Esophagus muscularis mucosa (tissue), 4 donors: ENCODE measurements at regions not wholly inside any gene's neighbourhood (a gene's known extent, or its start where the extent isn't known, plus 50 kb on each side); places are given as distances from the start of the nearest gene placed in this dataset.

Experiments used
- DNase-seq: peaks from one replicate; pipeline ENCODE4 v3.0.0-alpha.2; 2017; ENCODE audit errors: extremely low spot score
- H3K27ac ChIP-seq, 4 donors: fragments of 200-600 bp; sonication (generic); replicated peaks in 1 of 4; 1 replicate in 3 of 4; 2 replicates in 1 of 4; pipeline ENCODE4 v1.5.1; 2016 to 2019; ENCODE audit warnings: mild to moderate bottlenecking in 1 of 4
- H3K27me3 ChIP-seq, 4 donors: fragments of 200-600 bp; sonication (generic); one replicate each; pipeline versions ENCODE4 v1.5.1 to v1.6.0; 2016 to 2019
- H3K36me3 ChIP-seq, 4 donors: fragments of 200-600 bp; sonication (generic); one replicate each; pipeline ENCODE4 v1.5.1; 2016 to 2019
- H3K4me1 ChIP-seq, 4 donors: fragments of 200-600 bp; sonication (generic); one replicate each; pipeline ENCODE4 v1.5.1; 2016 to 2019
- H3K4me3 ChIP-seq, 4 donors: fragments of 200-600 bp; sonication (generic); 1 replicate in 2 of 4; 2 replicates in 2 of 4; pipeline ENCODE4 v1.5.1; 2016 to 2019; ENCODE audit warnings: mild to moderate bottlenecking in 4 of 4, moderate library complexity in 1 of 4
- H3K9me3 ChIP-seq, 4 donors: fragments of 200-600 bp; sonication (generic); 1 replicate in 3 of 4; 2 replicates in 1 of 4; pipeline ENCODE4 v1.5.1; 2016 to 2019
- CTCF ChIP-seq, 3 experiments: fragments of 200-600 bp in 2 of 3; fragments of 450-650 bp in 1 of 3; sonication (generic) in 2 of 3; IDR thresholded peaks; one replicate each; pipeline ENCODE4 v1.5.1; 2017 to 2019; ENCODE audit warnings: antibody characterized with exemption in 3 of 3, mild to moderate bottlenecking in 2 of 3, moderate library complexity in 1 of 3
- EP300 ChIP-seq: sonication (generic); formaldehyde crosslinking; IDR thresholded peaks from one replicate; pipeline ENCODE4 v1.6.1; 2017; ENCODE audit warnings: antibody characterized with exemption
- POLR2A ChIP-seq: fragments of 450-650 bp; IDR thresholded peaks from one replicate; pipeline ENCODE4 v1.6.1; 2017; ENCODE audit warnings: antibody characterized with exemption, moderate library complexity, mild to moderate bottlenecking, low read depth
- POLR2AphosphoS5 ChIP-seq, 2 donors: sonication (generic); formaldehyde crosslinking; IDR thresholded peaks; one replicate each; pipeline ENCODE4 v1.6.1; 2017; ENCODE audit warnings: antibody characterized with exemption in 2 of 2
- WGBS: methylation state at CpG from one replicate; pipeline ENCODE4 v1.1.5; 2018; 5-methylcytosine and 5-hydroxymethylcytosine counted together
- intact Hi-C: fragments of 100-400 bp; cut with DNase I; formaldehyde crosslinking; loops from one replicate; pipeline ENCODE4 v1.15.1; 2023

GRCh38 chr15:99452728-99453636 lies 112.8 kb upstream of the MEF2A start:
- intact Hi-C loops = no loop called here
- peaks cover 59 to 73% (median 63%) of the 10 kb centered on the region in 4 donors for H3K4me1 ChIP-seq
- WGBS = 71% methylated on average over 11 of the region's 24 CpGs
- H3K27me3 ChIP-seq = no peaks in the 10 kb centered on the region
- peak; percentile 97 for DNase-seq
- no peaks in the 10 kb centered on the region for H3K9me3 ChIP-seq
- no peaks in the 10 kb centered on the region for H3K36me3 ChIP-seq
- peak; percentile 68 to 74 for TF ChIP-seq POLR2AphosphoS5 (IDR thresholded peaks at IDR 0.05)
- TF ChIP-seq CTCF (IDR thresholded peaks at IDR 0.05) = no peak
- TF ChIP-seq EP300 = no peak
- TF ChIP-seq POLR2A = no peak
- peak overlapping the region; percentile 11 to 20 (median 12) for H3K4me3 ChIP-seq
- peak overlapping the region; percentile 79 to 86 (median 83) for H3K27ac ChIP-seq

GRCh38 chr15:99453637-99454030 lies 112.2 kb upstream of the MEF2A start:
- H3K4me1 ChIP-seq = peaks cover 53 to 66% (median 57%) of the 10 kb centered on the region in 4 donors
- intact Hi-C loops = no loop called here
- DNase-seq = no peak
- H3K9me3 ChIP-seq = no peaks in the 10 kb centered on the region
- H3K4me3 ChIP-seq = peak overlapping the region in 1 of 4 donors; percentile 13
- peak overlapping the region; percentile 79 to 86 (median 83) for H3K27ac ChIP-seq
- H3K36me3 ChIP-seq = no peaks in the 10 kb centered on the region
- TF ChIP-seq POLR2AphosphoS5 (IDR thresholded peaks at IDR 0.05) (no peak), EP300 (no peak), CTCF (IDR thresholded peaks at IDR 0.05) (no peak), POLR2A (no peak)
- no peaks in the 10 kb centered on the region for H3K27me3 ChIP-seq
- WGBS = 95% methylated on average over 6 of the region's 6 CpGs

GRCh38 chr15:99454107-99454809 lies 111.5 kb upstream of the MEF2A start:
- WGBS = 85% methylated on average over 6 of the region's 6 CpGs
- Histone ChIP-seq H3K4me1 (peaks cover 53 to 65% (median 57%) of the 10 kb centered on the region in 4 donors), H3K27me3 (no peaks in the 10 kb centered on the region), H3K36me3 (no peaks in the 10 kb centered on the region), H3K4me3 (no peak overlapping the region), H3K27ac (peak overlapping the region; percentile 79 to 86 (median 83)), H3K9me3 (no peaks in the 10 kb centered on the region)
- intact Hi-C loops = no loop called here
- TF ChIP-seq POLR2A (no peak), POLR2AphosphoS5 (IDR thresholded peaks at IDR 0.05) (no peak), CTCF (IDR thresholded peaks at IDR 0.05) (no peak), EP300 (no peak)
- no peak for DNase-seq

- no peak for TF ChIP-seq EP300
- no peak for TF ChIP-seq POLR2A
- peak in 1 of 3 experiments; percentile 5 for TF ChIP-seq CTCF (IDR thresholded peaks at IDR 0.05)
- TF ChIP-seq POLR2AphosphoS5 (IDR thresholded peaks at IDR 0.05) = peak; percentile 76 to 88
- no peaks in the 10 kb centered on the region for H3K27me3 ChIP-seq
- intact Hi-C loops = no loop called here
- H3K27ac ChIP-seq = peak overlapping the region; percentile 79 to 86 (median 83)
- 37% methylated on average over 10 of the region's 19 CpGs for WGBS
- DNase-seq = peak; percentile 96
- H3K4me3 ChIP-seq = peak overlapping the region in 1 of 4 donors; percentile 13
- peaks cover 53 to 59% (median 57%) of the 10 kb centered on the region in 4 donors for H3K4me1 ChIP-seq
- no peaks in the 10 kb centered on the region for H3K36me3 ChIP-seq
- no peaks in the 10 kb centered on the region for H3K9me3 ChIP-seq
Measured at GRCh38 chr15:99454941-99455788, 110.6 kb upstream of the MEF2A start.
